NOMO-1 (cell line): ENCODE measurements at regions not wholly inside any gene's neighbourhood (a gene's known extent, or its start where the extent isn't known, plus 50 kb on each side); places are given as distances from the start of the nearest gene placed in this dataset.
"Not testable (repeated sequence)": the region's sequence is repeated elsewhere in the genome, so short reads cannot be mapped to it uniquely, and the experiment has no call there.

ENCODE experiments used
- DNase-seq, 2 experiments: peaks; one replicate each; lab custom pipeline; 2025; ENCODE audit not compliant: unreplicated experiment in 2 of 2; lab: John Stamatoyannopoulos, UW

DNA sequence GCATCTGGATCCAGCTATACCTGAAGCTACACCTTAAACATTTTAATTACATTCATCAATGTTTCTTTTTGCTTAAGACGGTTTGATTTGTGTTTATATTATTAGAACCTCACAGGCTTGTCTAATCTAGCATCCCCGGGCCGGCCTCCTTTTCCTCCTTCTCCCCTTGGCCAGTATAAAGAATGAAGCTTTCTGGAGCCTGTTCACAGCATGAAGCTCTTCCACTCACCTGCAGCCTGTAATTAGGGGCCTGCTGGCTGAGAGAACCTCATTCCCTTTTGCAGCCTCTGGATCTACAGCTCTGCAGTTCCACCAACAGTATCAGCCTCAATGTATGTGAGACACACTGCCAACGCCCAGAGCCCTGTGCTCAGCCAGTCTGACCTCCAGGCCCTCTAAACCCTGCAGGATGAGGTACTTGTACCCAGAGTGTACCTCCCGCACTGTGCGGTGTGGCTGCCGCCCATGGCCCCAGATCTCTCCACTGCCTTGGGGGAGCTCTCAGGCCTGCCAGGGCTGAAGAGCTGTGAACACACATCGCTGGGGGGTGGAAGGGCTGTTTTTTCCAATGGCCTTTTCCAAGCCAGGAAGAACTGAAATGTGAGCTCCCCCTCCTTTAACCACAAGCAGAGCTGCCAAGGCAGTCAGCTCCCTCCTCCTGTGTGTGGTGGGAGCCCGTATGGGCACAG, 114.7 kb upstream of the ALDH1A3 start:
- no peak for DNase-seq

GRCh38 chr15:100765467-100766241, 114.0 kb upstream of the ALDH1A3 start:
- no peak for DNase-seq

DNA sequence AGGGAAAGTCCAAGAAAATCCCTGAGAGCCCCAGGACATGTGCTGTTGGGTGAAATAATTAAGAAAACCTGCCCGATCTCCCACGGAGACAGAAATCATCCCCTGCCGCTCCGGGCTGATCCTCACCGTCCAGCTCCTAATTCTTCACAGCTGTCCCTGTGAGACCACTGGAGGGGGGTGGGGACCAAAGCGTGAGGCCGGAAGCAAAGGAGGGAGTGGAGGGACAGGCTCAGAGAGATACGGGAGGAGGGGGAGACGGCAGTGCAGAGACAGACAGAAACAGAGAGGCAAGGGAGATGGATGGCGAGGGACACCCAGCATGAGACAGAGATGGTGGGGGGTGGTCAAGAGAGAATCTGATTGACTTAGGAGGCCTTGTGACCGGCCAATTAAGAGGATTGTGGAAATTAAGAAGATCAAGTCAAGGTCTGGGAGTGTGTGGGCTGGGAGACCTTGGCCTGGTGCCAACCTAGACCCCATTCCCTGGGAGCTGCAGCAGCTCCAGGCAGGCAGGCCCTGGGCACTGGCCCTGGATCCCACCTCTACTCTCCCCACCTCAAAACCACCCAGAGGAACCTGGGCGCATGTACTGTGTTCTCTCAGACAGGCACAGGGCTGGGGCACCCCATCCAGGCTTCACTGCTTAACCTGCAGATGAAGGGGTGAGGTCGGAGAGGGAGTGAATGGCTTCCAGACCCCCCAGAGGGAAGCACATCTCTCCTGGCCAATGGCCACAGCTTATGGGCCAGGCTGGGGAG, 113.2 kb upstream of the ALDH1A3 start:
- DNase-seq: no peak

DNA sequence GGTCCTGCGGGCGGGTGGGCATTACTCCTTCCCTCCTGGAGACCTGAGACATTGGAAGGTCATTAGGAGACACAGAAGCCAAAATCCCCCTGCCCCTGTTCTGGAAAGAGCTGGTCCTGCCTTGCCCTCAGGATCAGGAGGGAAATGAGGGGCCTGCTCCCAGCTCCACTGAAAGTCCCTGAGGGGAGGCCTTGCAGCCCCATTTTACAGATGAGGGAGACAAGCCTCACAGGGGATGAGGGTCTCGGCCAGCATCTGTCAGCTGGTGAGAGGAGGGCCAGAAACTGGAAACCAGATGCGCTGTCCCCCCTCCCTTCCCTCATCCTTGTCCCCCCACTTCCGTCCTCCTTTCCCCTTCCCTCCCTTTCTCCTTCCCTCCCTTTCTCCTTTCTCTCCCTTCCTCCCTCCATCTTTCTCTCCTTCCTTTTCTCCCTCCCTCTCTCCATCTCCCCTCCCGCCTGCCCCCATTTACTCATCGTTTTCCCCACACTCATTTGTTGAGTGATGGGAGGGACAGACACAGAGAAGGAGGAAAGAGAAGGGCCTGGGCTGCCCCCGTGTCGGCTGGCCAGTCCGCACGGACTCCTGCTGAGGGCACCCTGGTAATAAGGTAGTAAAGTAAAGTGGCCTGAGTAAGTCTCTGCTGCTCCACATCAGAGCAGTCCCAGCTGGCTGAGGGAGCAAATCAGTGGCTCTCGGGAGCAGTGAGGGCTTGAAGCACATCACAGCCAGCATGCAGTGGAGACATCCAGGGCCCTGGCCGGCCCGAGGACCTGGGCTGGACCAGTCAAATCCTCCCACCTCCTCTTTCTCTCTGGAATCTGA, 112.4 kb upstream of the ALDH1A3 start:
- DNase-seq: no peak

DNA sequence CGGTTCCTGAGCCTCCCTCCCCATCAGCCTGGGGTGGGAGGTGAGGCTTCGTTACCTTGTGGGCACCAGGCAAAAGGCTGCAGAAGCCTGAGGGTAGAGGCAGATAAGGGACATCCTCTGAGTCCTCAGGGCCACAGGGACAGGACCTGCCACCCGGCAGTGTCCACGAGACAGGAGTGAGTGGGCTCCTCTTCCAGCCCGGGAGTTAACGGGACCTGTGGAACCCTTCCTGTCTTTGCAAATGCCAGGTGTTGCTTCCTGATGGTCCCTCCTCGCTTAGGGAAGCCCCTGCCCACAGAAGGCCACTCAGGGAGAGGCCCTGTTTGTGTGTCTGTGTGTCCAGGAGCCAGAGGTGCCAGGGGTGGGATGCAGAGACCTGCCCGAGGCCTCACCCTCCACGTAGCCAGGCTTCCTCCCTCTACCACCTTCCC, 111.1 kb upstream of the ALDH1A3 start:
- DNase-seq: no peak

GRCh38 chr15:100769043-100769974, 110.3 kb upstream of the ALDH1A3 start:
- DNase-seq: no peak

DNA sequence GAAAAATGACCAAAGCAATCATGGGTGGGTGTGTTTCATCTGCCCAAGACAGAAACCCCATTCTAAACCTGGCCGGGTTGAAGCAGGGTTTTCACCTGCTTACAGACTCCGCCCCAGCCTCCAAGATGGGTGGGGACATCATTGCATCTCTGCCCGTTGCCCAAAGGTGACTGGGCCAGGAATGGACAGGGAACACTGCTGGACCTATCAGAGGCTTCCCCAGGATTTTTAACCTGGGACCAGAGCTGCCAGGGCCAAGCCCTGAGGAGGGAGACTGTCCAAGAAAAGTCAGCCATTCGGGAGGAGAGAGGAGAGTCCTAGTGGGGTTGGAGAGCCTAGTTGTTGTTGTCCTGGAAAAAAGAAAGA, 109.7 kb upstream of the ALDH1A3 start:
- no peak for DNase-seq

DNA sequence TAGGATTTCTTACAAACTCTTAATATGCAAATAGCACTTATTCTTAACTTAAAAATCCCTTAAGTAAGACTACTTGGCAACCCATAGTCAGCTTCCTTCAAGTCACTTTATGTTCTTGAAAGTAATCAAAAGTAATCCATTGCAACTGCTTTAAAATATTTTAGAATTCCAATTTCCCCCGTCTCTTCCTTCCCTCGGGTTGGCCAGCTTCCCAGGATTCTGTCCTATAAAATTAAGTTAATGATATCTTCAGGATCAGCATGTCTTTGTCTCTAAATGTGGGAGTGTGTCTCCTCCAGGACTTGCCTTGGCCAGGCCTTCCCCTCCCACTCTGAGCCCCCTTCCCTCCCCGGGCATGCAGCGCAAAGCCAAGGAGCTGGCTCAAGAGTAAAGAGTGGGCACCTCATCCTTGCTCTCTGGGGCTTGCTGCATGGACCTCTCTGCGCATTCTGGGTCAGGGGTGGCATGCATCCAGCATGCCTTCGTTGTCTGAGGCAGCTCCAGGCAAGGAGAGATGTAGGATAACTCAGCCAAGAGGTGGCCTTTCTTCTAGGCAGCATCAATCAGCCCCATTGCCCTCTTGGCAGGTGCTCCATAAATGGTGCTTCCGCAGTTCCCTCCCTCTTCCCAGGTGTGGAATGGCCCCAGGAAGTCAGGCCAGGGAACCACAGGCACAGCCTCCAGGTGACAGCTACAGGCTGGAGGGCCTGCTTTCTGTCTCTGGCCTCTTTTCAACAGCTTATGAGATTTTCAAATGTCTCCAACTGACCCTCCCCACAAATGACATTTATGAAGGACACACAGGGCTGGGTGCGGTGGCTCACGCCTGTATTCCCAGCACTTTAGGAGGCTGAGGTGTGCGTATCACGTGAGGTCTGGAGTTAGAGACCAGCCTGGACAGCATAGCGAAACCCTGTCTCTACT, 108.7 kb upstream of the ALDH1A3 start:
- DNase-seq: no peak

DNA sequence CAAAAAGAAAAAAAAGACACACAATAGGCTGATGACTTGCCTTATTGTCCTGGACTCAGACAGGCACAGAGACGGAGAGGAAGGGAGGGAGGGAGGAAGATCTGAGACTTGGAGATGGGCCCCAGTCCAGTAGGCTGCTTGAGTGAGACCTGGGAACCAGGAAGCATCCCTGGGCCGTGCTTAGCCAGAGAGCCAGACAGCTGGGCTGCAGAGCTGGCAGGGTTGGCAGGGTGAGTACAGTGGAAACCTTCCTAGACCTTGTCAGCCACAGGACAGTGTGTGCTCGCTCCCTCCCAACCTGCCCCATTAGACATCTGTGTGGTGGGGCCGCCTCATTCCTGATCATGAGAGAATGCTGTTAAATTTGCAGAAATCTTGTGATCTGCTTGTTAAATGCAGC, 107.9 kb upstream of the ALDH1A3 start:
- no peak for DNase-seq

DNA sequence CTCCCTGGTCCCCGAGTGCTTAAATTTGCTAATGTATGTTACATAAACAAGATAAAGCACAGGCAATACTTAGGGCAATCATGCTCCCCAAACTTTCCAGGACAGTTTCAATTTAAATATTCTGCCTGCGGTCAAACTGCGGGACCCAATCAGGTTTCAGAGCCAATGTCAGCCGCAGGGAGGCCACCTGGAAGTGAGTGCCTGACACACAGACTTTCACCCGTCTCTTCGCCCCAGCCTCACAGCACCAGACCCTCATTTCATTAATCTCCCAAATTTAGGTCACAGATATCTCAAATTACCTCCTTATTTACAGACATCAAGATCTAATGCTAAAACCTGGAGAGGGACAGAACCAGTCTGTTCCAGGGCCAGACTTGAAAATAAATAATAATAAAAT, 107.2 kb upstream of the ALDH1A3 start:
- no peak for DNase-seq

- no peak for DNase-seq
These were observed 106.6 kb upstream of the ALDH1A3 start for GRCh38 chr15:100772892-100773520.

GRCh38 chr15:100774044-100774443, 105.6 kb upstream of the ALDH1A3 start:
- DNase-seq: not testable (repeated sequence)

DNA sequence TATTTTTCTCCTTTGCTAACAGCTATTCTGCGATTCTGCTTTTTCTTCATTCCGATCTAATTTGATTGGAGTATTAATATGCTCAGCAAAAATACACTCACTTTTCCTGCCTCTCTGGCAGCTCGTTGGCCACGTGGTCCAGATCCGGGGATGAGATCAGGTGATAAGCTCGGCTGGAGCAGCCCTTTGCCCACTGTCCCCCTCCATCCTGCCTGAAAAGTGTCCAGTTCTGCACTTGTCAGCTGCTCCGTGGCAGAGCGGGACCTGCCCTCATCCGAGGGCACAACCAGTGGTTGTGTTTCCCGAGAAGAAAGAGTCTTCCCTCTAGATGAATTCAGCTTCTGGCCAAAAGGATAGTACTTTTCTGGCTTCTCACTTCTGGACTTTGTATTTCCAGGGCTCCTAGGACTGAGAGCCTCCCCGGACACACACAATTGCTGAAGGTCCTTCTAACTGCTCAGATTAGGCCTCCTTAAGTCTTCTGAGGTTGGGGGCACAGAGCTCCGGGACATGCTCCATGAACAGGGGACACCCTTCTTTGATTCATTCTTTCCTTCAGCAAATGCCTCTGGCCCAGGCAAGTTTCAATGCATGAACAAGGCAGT, 103.9 kb upstream of the ALDH1A3 start:
- no peak for DNase-seq

DNA sequence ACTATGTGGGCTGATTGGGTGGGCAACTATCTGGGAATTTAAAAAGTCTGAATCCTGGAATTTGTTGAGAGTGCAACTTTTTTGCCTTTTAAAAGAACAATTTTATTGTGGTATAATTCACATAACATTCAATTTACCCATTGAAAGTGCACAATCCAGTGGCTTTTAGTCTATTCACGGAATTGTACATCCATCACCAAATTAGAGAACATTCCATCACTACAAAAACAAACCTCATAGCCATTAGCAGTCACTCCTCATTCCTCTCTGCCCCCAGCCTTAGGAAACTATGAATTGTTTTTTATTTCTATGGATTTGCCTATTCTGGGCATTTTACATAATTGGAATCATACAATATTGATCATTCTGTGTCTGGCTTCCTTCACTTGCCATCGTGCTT, 101.8 kb upstream of the ALDH1A3 start:
- no peak for DNase-seq

GRCh38 chr15:100778831-100779288, 100.8 kb upstream of the ALDH1A3 start:
- DNase-seq: no peak

DNA sequence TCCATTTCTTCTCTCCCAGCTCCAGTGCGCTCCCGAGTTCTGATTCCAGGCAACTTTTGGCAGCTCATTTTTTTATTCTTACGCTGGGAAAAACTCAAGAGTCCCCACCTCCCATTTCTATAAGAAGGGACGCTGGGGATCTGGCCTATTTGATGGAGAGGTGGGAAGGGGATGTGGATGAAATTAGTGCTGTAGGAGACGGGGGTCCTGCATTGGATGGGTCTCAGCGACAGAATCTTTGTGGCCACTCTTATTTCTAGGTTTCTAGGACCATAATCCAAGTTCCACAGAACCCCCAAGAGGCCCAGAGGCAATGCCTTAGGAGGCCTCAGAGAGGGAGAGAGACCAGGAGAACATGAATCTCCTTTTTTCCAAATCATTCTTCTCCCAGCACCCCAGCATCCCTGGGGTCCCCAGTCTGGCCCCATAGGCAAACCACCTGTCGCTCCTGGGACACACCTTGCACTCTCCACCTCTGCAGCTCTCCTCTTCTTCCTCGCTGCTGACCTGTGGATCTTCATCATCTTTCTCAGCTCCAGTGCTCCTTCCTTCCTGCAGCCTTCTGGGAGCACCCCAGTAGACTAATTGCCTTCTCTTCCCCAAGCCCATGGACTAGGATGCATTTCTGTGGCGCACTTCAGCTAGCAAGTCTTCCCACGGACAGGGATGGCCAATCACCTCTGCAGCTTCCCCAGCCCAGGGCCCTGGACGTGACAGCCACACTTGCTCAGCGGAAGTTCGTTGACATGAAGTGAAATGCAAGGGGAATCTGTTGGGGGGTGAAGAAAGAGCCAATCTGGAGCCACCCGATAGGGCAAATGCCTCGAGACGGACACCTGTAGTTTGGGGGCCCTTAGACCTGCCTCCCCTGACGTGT, 100.1 kb upstream of the ALDH1A3 start:
- DNase-seq: no peak
